Neural cell (in vitro differentiated cells): ENCODE measurements at regions not wholly inside any gene's neighbourhood (a gene's known extent, or its start where the extent isn't known, plus 50 kb on each side); places are given as distances from the start of the nearest gene placed in this dataset.

Experiments used
- POLR2AphosphoS5 ChIP-seq: IDR thresholded peaks from 2 replicates; pipeline ENCODE4 v1.6.1; 2012
- TAF1 ChIP-seq: IDR thresholded peaks from 2 replicates; pipeline ENCODE4 v1.6.1; 2012; ENCODE audit warnings: low read depth

GRCh38 chr7:52911795-52912194, 123.6 kb upstream of the POM121L12 start:
- TF ChIP-seq POLR2AphosphoS5 (no peak), TAF1 (no peak)
